ENCODE measurements at regions not wholly inside any gene's neighbourhood (a gene's known extent, or its start where the extent isn't known, plus 50 kb on each side); places are given as distances from the start of the nearest gene placed in this dataset.

GRCh38 chr4:66062921-66063320, 392.6 kb upstream of the EPHA5 start:
- DNase-seq (ENCODE audit: extremely low spot score): no peak
- Histone ChIP-seq H3K27ac (replicated peaks in 1 of 4) (no peak overlapping the region), H3K4me1 (no peaks in the 10 kb centered on the region), H3K36me3 (no peaks in the 10 kb centered on the region), H3K9me3 (no peaks in the 10 kb centered on the region), H3K27me3 (no peaks in the 10 kb centered on the region), H3K4me3 (no peak overlapping the region)
- intact Hi-C loops (cut with DNase I): no loop called here
- TF ChIP-seq EP300 (IDR thresholded peaks at IDR 0.05) (no peak), POLR2A (IDR thresholded peaks at IDR 0.05; ENCODE audit: low read depth) (no peak), CTCF (IDR thresholded peaks at IDR 0.05) (no peak), POLR2AphosphoS5 (IDR thresholded peaks at IDR 0.05) (no peak)

DNA sequence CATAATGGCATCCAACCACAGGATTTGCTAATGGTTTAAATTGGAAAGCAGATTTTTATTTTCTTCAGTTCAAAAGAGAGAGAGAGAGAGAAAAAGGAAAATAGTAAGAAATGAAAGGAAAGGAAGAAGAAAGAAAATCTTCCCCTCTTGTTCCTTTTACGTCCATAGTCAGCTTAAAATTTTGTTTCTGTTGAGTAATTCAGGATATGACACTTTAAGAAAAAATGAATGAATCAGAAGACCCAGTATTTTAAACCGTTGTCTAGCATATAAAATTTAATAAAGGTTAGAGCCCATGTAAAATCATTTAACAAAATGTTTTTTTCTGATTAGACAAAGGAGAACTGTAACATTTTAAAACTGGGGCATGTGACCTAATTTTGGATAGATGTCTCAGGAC, 391.8 kb upstream of the EPHA5 start:
- intact Hi-C loops (cut with DNase I): no loop called here
- Histone ChIP-seq H3K27ac (replicated peaks in 1 of 4) (no peak overlapping the region), H3K4me3 (no peak overlapping the region), H3K36me3 (no peaks in the 10 kb centered on the region), H3K9me3 (no peaks in the 10 kb centered on the region), H3K27me3 (no peaks in the 10 kb centered on the region), H3K4me1 (no peaks in the 10 kb centered on the region)
- 62% methylated on average over 2 of the region's 2 CpGs for WGBS
- no peak for DNase-seq (ENCODE audit: extremely low spot score)
- no peak for TF ChIP-seq CTCF (IDR thresholded peaks at IDR 0.05)
- TF ChIP-seq POLR2AphosphoS5 (IDR thresholded peaks at IDR 0.05): no peak

- Histone ChIP-seq H3K27me3 (no peaks in the 10 kb centered on the region), H3K9me3 (no peaks in the 10 kb centered on the region), H3K27ac (replicated peaks in 1 of 4) (no peak overlapping the region), H3K4me3 (no peak overlapping the region), H3K36me3 (no peaks in the 10 kb centered on the region), H3K4me1 (no peaks in the 10 kb centered on the region)
- 56% methylated on average over 2 of the region's 2 CpGs for WGBS
- TF ChIP-seq POLR2AphosphoS5 (IDR thresholded peaks at IDR 0.05): no peak
- TF ChIP-seq POLR2A (IDR thresholded peaks at IDR 0.05; ENCODE audit: low read depth): no peak
- no peak for TF ChIP-seq CTCF (IDR thresholded peaks at IDR 0.05)
- TF ChIP-seq EP300 (IDR thresholded peaks at IDR 0.05): no peak
- no peak for DNase-seq (ENCODE audit: extremely low spot score)
- intact Hi-C loops (cut with DNase I): no loop called here
These were observed 389.3 kb upstream of the EPHA5 start for GRCh38 chr4:66059556-66059955.

DNA sequence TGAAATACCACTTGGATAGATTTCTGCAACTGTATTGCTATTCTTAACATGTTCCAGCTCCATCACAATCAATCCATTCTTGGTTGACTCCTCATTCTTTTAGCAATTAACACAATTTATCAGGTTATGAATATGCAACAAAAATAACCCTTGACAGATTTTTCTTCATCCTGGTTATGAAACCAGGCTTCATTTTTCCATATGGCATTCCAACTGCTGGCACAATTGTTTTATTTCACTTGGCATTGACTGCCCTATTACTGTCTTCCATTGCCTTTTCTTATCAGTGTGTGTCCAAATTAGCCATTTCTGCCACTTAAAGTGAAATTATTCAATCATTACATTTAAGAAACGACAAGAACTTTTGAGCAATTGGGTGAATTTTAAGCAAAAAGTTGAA, 388.8 kb upstream of the EPHA5 start:
- Histone ChIP-seq H3K9me3 (no peaks in the 10 kb centered on the region), H3K27me3 (no peaks in the 10 kb centered on the region), H3K4me1 (no peaks in the 10 kb centered on the region), H3K36me3 (no peaks in the 10 kb centered on the region), H3K4me3 (no peak overlapping the region), H3K27ac (replicated peaks in 1 of 4) (no peak overlapping the region)
- intact Hi-C loops (cut with DNase I): no loop called here
- no peak for TF ChIP-seq EP300 (IDR thresholded peaks at IDR 0.05)
- no peak for TF ChIP-seq POLR2A (IDR thresholded peaks at IDR 0.05; ENCODE audit: low read depth)
- no peak for TF ChIP-seq POLR2AphosphoS5 (IDR thresholded peaks at IDR 0.05)
- no peak for TF ChIP-seq CTCF (IDR thresholded peaks at IDR 0.05)
- no peak for DNase-seq (ENCODE audit: extremely low spot score)
- WGBS: 60% methylated on average over 1 of the region's 1 CpG

DNA sequence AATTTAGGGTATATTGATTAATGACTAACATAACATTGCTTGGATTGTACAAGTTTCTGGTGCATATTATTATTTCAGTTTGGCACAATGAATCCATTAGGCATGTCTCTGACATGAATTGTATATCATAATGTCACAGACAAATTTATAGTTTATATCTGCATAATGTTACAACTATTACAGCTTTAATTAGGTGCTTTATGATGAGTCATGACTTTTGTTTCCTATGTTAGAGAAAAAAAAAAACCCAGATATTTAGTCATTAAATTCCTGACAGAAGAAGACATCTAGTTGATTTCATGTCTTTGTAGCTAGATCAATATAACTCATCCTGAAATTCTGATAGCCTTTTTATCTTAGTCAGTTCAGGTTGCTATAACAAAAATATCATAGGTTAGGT, 385.7 kb upstream of the EPHA5 start:
- intact Hi-C loops (cut with DNase I): no loop called here
- Histone ChIP-seq H3K36me3 (no peaks in the 10 kb centered on the region), H3K27ac (replicated peaks in 1 of 4) (no peak overlapping the region), H3K9me3 (no peaks in the 10 kb centered on the region), H3K27me3 (no peaks in the 10 kb centered on the region), H3K4me1 (no peaks in the 10 kb centered on the region), H3K4me3 (no peak overlapping the region)
- DNase-seq (ENCODE audit: extremely low spot score): no peak
- TF ChIP-seq CTCF (IDR thresholded peaks at IDR 0.05): no peak
- no peak for TF ChIP-seq EP300 (IDR thresholded peaks at IDR 0.05)
- no peak for TF ChIP-seq POLR2AphosphoS5 (IDR thresholded peaks at IDR 0.05)
- TF ChIP-seq POLR2A (IDR thresholded peaks at IDR 0.05; ENCODE audit: low read depth): no peak

Data from esophagus muscularis mucosa (tissue), 4 donors.